ENCODE measurements at regions not wholly inside any gene's neighbourhood (a gene's known extent, or its start where the extent isn't known, plus 50 kb on each side); places are given as distances from the start of the nearest gene placed in this dataset.
"Not testable (repeated sequence)": the region's sequence is repeated elsewhere in the genome, so short reads cannot be mapped to it uniquely, and the experiment has no call there.

- ATAC-seq = no peak
- H3K4me3 Mint-ChIP-seq = no peak overlapping the region
- H3K4me1 Mint-ChIP-seq (ENCODE audit: low read depth) = no peaks in the 10 kb centered on the region
- H3K27ac Mint-ChIP-seq = no peak overlapping the region
- TF ChIP-seq CTCF (IDR thresholded peaks at IDR 0.05) = no peak
- DNase-seq = no peak
- H3K36me3 Mint-ChIP-seq (ENCODE audit: low read depth) = no peaks in the 10 kb centered on the region
- H3K27me3 Mint-ChIP-seq = no peaks in the 10 kb centered on the region
- intact Hi-C loops (cut with micrococcal nuclease) = no loop called here
- no peaks in the 10 kb centered on the region for H3K9me3 Mint-ChIP-seq
- ChIA-PET POLR2A (no interaction called here), CTCF (no interaction called here)
Measured at GRCh38 chr2:49753344-49753985, 599.1 kb upstream of the FSHR start.

GRCh38 chr2:49737606-49738005, 583.3 kb upstream of the FSHR start:
- no peaks in the 10 kb centered on the region for H3K27me3 Mint-ChIP-seq
- no peak overlapping the region for H3K27ac Mint-ChIP-seq
- no peak for ATAC-seq
- POLR2A ChIA-PET = no interaction called here
- no peak overlapping the region for H3K4me3 Mint-ChIP-seq
- no peak for DNase-seq
- peaks cover 10% of the 10 kb centered on the region for H3K9me3 Mint-ChIP-seq
- intact Hi-C loops (cut with micrococcal nuclease) = no loop called here
- no peak for TF ChIP-seq CTCF (IDR thresholded peaks at IDR 0.05)
- CTCF ChIA-PET = no interaction called here
- no peaks in the 10 kb centered on the region for H3K36me3 Mint-ChIP-seq (ENCODE audit: low read depth)
- H3K4me1 Mint-ChIP-seq (ENCODE audit: low read depth) = no peaks in the 10 kb centered on the region

- H3K27me3 Mint-ChIP-seq; intact Hi-C loops (cut with micrococcal nuclease); ATAC-seq; H3K9me3 Mint-ChIP-seq; H3K27ac Mint-ChIP-seq; DNase-seq; POLR2A ChIA-PET; H3K4me3 Mint-ChIP-seq; H3K4me1 Mint-ChIP-seq (ENCODE audit: low read depth); H3K36me3 Mint-ChIP-seq (ENCODE audit: low read depth); CTCF ChIA-PET: not testable (repeated sequence)
Measured at GRCh38 chr2:49732924-49733323, 578.6 kb upstream of the FSHR start.

GRCh38 chr2:49719241-49719640, 564.9 kb upstream of the FSHR start:
- Mint-ChIP-seq H3K4me1 (ENCODE audit: low read depth) (no peaks in the 10 kb centered on the region), H3K4me3 (no peak overlapping the region), H3K27ac (no peak overlapping the region), H3K36me3 (ENCODE audit: low read depth) (no peaks in the 10 kb centered on the region), H3K9me3 (no peaks in the 10 kb centered on the region), H3K27me3 (no peaks in the 10 kb centered on the region)
- ATAC-seq (no peak), DNase-seq (no peak)
- POLR2A ChIA-PET = no interaction called here
- CTCF ChIA-PET = no interaction called here
- TF ChIP-seq CTCF (IDR thresholded peaks at IDR 0.05) = no peak
- intact Hi-C loops (cut with micrococcal nuclease) = no loop called here

DNA sequence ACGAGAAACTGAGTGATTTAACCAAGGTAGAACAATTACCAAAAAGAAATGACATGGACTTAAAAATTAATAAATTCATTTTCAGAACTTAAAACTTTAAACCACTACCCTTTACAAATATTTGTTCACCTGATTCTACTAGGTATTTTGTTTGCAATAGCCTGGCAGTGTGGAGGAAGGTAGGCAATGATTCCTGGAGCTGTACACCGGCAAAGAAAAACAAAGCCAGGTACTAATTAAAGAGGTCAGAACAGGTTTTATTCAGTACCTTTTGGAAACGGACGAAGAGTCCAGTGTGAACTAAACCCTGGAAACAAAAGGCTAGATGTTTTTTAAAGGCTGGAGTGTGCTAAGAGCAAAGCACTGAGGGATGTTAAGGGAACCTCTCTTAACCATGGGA, 561.3 kb upstream of the FSHR start:
- ChIA-PET POLR2A (no interaction called here), CTCF (no interaction called here)
- no peaks in the 10 kb centered on the region for H3K36me3 Mint-ChIP-seq (ENCODE audit: low read depth)

More for the DNA sequence above, 561.3 kb upstream of the FSHR start:
- no peak for DNase-seq
- Mint-ChIP-seq H3K9me3 (no peaks in the 10 kb centered on the region), H3K27ac (no peak overlapping the region), H3K4me1 (ENCODE audit: low read depth) (no peaks in the 10 kb centered on the region), H3K4me3 (no peak overlapping the region), H3K27me3 (no peaks in the 10 kb centered on the region)
- TF ChIP-seq CTCF (IDR thresholded peaks at IDR 0.05) = no peak
- no peak for ATAC-seq
- intact Hi-C loops (cut with micrococcal nuclease) = no loop called here

All from activated CD8-positive, alpha-beta T cell treated with anti-CD3 and anti-CD28 coated beads for 36 hours (primary cell).